Motor neuron (in vitro differentiated cells): ENCODE measurements at regions not wholly inside any gene's neighbourhood (a gene's known extent, or its start where the extent isn't known, plus 50 kb on each side); places are given as distances from the start of the nearest gene placed in this dataset.
"Not testable (repeated sequence)": the region's sequence is repeated elsewhere in the genome, so short reads cannot be mapped to it uniquely, and the experiment has no call there.

Experiments used
- ATAC-seq, 8 experiments: fragments of 200-7000 bp; cut with Tn5 transposase; replicated peaks in 6 of 8; 2 replicates each; pipeline ENCODE4 v1.8.0; 2021; ENCODE audit warnings: mild to moderate bottlenecking in 8 of 8, moderate library complexity in 8 of 8
- H3K27ac ChIP-seq, 2 donors: fragments of 250-450 bp; sonication (Bioruptor Pico); 2 replicates each; pipeline ENCODE4 v1.9.0; 2021; ENCODE audit warnings: antibody characterized with exemption in 2 of 2, mild to moderate bottlenecking in 2 of 2, moderate library complexity in 1 of 2
- H3K4me1 ChIP-seq, 2 donors: fragments of 250-450 bp; sonication (Bioruptor Pico); replicated peaks in 1 of 2; 2 replicates each; pipeline ENCODE4 v1.6.1; 2021; ENCODE audit warnings: antibody characterized with exemption in 2 of 2, mild to moderate bottlenecking in 2 of 2, moderate library complexity in 1 of 2
- H3K4me3 ChIP-seq, 5 donors: fragments of 250-450 bp; sonication (Bioruptor Pico); 2 replicates each; pipeline ENCODE4 v1.9.0; 2021; ENCODE audit warnings: antibody characterized with exemption in 5 of 5, mild to moderate bottlenecking in 5 of 5, moderate library complexity in 4 of 5
- WGBS, 10 experiments: fragments of 450-650 bp; shearing (Covaris generic); methylation state at CpG; one replicate each; pipeline ENCODE4 v1.0.0; 2022; 5-methylcytosine and 5-hydroxymethylcytosine counted together
- in situ Hi-C, 9 experiments: fragments of 400-800 bp; cut with MboI; loops; one replicate each; pipeline ENCODE4 v1.15.0; 2021; ENCODE audit warnings: low sequenced_read_pairs in 9 of 9, low pct_unique_long_range_greater_than_20kb in 2 of 9; ENCODE audit not compliant: unreplicated experiment in 9 of 9

DNA sequence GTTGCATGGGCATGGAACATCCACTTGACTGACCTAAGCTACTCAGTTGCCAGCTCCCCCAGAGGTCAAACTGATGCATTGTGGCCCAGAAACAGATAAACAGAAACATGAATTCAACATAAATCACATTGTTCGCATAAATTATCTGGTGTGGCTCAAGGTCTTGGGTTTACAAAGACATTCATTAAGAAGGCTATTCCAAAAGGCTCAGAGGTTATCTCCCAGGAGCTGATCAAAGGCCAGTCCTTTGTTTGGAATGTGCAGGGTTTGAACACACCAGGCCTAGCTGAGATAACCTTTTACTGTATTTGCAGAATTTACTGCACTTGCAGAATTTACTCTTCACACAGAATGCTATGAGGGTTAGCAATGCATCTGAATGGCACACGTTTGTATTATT, 96.4 kb upstream of the DCD start:
- in situ Hi-C loops = loop anchor here in 5 of 9 experiments (10.0 to 25.0 kb wide), 2 partner anchors 218 to 220 kb away; no protein-coding TSS in a partner anchor
- no peak for ATAC-seq
- no peak overlapping the region for H3K4me3 ChIP-seq
- no peak overlapping the region for H3K27ac ChIP-seq
- no peaks in the 10 kb centered on the region for H3K4me1 ChIP-seq
- 0 to 74% (median 23%) methylated on average over 1 to 2 of the region's 2 CpGs; no CpG with 5 or more reads in 4 of the 10 experiments for WGBS, 10 experiments

DNA sequence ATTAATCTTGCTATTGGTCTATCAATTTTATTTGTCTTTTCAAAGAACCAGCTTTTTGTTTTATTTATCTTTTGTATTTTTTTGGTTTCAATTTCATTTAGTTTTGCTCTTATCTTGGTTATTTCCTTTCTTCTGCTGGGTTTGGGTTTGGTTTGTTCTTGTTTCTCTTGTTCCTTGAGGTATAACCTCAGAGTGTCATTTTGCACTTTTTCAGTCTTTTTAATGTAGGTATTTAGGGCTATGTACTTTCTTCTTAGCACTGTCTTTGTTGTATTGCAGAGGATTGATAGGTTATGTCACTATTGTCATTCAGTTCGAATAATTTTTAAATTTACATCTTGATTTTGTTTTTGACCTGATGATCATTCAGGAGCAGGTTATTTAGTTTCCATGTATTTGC, 92.7 kb upstream of the DCD start:
- in situ Hi-C loops = loop anchor here in 5 of 9 experiments (10.0 to 25.0 kb wide), 2 partner anchors 221 to 224 kb away; no protein-coding TSS in a partner anchor
- no peak overlapping the region for H3K27ac ChIP-seq
- WGBS, 10 experiments = 0 to 100% (median 57%) methylated on average over 1 of the region's 1 CpG
- no peak overlapping the region for H3K4me3 ChIP-seq
- H3K4me1 ChIP-seq = no peaks in the 10 kb centered on the region
- ATAC-seq = no peak

DNA sequence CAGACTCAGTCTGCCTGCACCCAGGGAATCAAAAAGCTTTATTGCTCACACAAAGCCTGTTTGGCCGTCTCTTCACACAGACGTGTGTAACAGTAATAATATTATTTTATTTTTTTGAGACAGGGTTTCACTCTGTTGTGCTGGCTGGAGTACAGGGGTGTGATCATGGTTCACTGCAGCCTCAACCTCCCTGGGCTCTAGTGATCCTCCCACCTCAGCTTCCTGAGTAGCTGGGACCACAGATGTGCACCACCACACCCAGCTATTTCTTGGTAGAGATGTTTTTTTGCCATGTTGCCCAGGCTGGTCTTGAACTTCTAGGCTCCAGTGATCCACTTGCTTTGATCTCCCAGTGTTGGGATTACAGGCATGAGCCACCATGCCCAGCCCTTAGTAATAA, 88.4 kb upstream of the DCD start:
- Histone ChIP-seq H3K4me3 (no peak overlapping the region), H3K4me1 (no peaks in the 10 kb centered on the region), H3K27ac (no peak overlapping the region)
- ATAC-seq = no peak
- WGBS, 10 experiments = 50 to 86% (median 60%) methylated on average over 2 of the region's 2 CpGs; no CpG with 5 or more reads in 7 of the 10 experiments
- in situ Hi-C loops = loop anchor here in 3 of 9 experiments (25.0 kb wide), 1 partner anchor 226 kb away; no protein-coding TSS in a partner anchor

DNA sequence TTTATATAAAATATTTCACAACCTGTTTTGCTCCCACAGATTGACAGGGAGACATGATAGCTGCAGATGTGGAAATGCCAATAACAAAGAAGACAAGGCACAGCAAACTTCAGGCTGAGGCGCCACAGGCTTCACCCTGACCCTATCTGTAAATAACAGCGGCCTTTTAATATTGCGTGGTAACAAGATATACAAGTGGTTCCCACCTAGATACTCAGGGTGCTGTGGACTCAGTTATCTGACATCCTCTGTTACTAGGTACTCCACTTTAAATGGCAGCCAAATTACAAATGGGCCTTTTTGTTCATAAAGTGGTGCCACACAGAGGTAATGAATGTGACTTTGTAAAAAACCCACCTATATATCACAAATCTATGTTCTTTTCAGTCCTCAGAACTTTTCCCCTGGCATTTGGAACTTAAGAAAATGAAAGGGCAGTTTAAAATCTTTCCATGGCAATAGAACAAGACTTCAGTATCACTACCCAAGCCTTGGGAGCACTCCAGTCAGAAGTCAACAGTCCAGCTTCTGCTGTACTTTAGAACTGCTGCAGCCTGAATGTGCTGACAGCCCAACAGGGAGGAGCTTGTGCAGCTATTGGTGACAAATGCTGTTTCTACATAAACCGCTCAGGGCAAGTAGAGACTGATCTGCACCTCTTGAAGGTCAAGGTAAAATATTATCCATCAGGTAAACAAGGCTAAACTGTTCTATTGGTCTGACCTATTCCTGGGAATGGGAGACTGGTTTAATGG, 86.2 kb upstream of the DCD start:
- Histone ChIP-seq H3K4me3 (no peak overlapping the region), H3K4me1 (no peaks in the 10 kb centered on the region), H3K27ac (no peak overlapping the region)
- peak in 2 of 8 experiments; percentile 66 to 92 for ATAC-seq
- WGBS, 10 experiments = 20 to 100% (median 80%) methylated on average over 1 to 4 of the region's 4 CpGs; no CpG with 5 or more reads in 2 of the 10 experiments
- in situ Hi-C loops = loop anchor here in 3 of 9 experiments (25.0 kb wide), 1 partner anchor 228 kb away; no protein-coding TSS in a partner anchor

DNA sequence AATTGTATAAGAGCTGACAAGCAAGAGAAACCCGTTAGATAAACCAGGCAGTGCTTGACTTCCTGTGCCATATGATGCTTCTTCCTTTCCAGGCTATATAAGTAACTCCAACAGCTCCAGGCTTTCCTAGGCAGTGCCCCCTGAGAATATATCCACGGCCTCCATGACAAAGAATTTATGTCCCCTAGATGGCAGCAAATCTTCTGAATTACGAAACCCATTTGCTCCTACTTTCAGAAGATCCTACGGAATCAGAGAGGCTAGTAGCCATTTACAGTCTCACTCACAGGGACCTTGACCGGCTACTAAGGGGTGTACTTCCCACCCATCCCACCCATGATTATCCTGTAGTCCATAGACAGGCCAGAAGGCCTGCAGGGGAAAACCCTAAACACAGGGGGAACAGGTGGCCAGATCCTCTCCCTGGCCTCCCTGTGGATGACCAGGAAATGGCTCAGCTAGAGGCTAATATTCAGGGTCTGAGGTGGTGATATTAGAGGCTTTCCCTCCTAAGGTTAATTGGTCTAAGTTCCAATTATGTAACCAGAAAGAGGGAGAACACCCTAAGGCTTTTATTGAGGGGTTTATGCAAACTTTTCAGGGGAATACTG, 77.2 kb upstream of the DCD start:
- peak in 3 of 8 experiments; percentile 22 to 65 (median 52) for ATAC-seq
- 0 to 77% (median 52%) methylated on average over 1 to 3 of the region's 5 CpGs; no CpG with 5 or more reads in 4 of the 10 experiments for WGBS, 10 experiments
- H3K4me3 ChIP-seq = no peak overlapping the region
- no peaks in the 10 kb centered on the region for H3K4me1 ChIP-seq
- in situ Hi-C loops = loop anchor here in 3 of 9 experiments (25.0 kb wide), 1 partner anchor 237 kb away; no protein-coding TSS in a partner anchor
- no peak overlapping the region for H3K27ac ChIP-seq

DNA sequence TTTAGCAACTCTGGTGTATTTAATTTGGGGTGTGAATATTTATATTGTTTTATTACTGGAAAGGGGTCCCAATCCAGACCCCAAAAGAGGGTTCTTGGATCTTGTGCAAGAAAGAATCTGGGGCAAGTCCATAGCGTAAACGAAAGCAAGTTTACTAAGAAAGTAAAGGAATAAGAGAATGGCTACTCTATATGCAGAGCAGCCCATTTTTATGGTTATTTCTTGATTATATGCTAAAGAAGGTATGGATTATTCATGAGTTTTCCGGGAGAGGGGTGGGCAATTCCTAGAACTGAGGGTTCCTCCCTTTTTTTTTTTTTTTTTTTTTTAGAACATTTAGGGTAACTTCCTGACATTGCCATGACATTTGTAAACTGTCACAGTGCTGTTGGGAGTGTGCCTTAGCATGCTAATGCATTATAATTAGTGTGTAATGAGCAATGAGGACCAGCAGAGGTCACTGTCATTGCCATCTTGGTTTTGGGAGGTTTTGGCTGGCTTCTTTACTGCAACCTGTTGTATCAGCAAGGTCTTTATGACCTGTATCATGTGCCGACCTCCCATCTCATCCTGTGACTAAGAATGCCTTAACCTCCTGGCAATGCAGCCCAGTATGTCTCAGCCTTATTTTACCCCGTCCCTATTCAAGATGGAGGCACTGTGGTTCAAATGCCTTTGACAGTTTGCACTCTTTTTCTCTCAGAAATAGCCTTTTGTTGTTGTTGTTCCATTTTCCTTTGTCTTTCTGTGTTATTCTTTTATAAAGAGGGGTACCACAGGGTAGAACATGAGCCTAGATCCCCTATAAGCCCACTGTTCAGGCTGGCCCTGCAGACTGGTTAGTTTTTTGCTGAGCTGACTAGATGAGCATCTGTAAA, 75.5 kb upstream of the DCD start:
- H3K4me1 ChIP-seq = no peaks in the 10 kb centered on the region
- WGBS, 10 experiments = 7 to 95% (median 74%) methylated on average over 1 to 5 of the region's 5 CpGs
- in situ Hi-C loops = no loop called here
- H3K27ac ChIP-seq = no peak overlapping the region
- no peak overlapping the region for H3K4me3 ChIP-seq
- peak in 3 of 8 experiments; percentile 73 to 81 (median 77) for ATAC-seq

DNA sequence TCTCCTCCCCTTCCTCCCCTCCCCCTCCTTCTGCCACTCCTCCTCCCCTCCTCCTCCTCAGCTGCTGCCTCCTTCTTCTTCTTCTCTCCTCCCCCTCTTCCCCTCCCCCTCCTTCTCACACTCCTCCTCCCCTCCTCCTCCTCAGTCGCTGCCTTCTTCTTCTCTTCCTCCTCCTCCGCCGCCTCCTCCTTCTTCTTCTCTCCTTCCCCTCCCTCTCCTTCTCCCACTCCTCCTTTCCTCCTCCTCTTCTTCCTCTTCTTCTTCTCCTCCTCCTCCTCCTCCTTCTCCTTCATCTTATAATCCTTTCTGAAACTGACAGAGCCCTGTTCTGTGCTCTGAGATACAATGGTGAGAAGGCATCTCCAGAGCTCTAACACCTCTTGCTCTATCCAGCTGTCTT, 73.1 kb upstream of the DCD start:
- 59 to 100% methylated on average over 1 to 2 of the region's 3 CpGs; no CpG with 5 or more reads in 8 of the 10 experiments for WGBS, 10 experiments
- Histone ChIP-seq H3K4me3 (no peak overlapping the region), H3K4me1 (no peaks in the 10 kb centered on the region), H3K27ac (no peak overlapping the region)
- in situ Hi-C loops = no loop called here
- no peak for ATAC-seq

DNA sequence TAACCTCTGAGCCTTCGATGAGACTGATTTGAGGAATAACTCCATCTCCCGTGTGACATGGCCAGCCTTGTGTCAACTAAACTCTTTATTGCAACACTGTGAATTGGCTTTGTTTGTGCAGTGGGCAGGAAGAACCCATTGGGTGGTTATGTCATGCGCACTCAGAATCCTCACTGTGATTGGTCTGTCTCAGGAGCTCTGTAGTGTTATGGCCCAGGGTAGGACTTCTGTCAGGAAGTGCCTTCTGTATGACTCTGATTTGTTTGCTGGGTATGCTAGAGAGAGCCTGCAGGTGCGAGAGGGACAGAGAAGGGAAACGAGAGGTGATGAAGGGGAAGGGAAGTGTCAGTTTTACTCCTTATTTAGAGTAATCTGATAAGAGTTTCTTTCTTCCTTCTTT, 71.5 kb upstream of the DCD start:
- in situ Hi-C loops = no loop called here
- WGBS, 10 experiments = 29 to 92% (median 75%) methylated on average over 1 to 5 of the region's 5 CpGs; no CpG with 5 or more reads in 1 of the 10 experiments
- no peaks in the 10 kb centered on the region for H3K4me1 ChIP-seq
- no peak overlapping the region for H3K4me3 ChIP-seq
- no peak overlapping the region for H3K27ac ChIP-seq
- peak in 1 of 8 experiments; percentile 16 for ATAC-seq

DNA sequence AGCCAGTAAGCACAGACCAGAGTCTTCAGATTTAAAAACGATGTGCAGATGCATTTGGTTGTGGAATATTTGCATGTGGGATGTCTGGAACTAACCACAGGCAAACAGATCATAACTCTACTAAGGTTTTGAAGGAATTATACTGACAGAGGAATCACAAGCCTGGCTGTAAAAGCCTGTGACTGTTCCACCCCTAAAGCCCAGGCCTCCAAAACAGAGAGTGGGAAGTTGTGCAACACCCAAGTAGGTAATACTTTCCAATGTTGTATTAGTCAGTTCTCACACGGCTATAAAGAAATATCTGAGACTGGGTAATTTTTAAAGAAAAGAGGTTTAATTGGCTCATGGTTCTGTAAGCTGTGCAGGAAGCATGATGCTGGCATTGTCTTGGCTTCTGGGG, 68.1 kb upstream of the DCD start:
- Histone ChIP-seq H3K27ac (no peak overlapping the region), H3K4me3 (no peak overlapping the region), H3K4me1 (no peaks in the 10 kb centered on the region)
- peak in 2 of 8 experiments; percentile 70 to 88 for ATAC-seq
- WGBS, 10 experiments = 0 to 77% (median 33%) methylated on average over 1 to 2 of the region's 2 CpGs; no CpG with 5 or more reads in 4 of the 10 experiments
- in situ Hi-C loops = no loop called here

DNA sequence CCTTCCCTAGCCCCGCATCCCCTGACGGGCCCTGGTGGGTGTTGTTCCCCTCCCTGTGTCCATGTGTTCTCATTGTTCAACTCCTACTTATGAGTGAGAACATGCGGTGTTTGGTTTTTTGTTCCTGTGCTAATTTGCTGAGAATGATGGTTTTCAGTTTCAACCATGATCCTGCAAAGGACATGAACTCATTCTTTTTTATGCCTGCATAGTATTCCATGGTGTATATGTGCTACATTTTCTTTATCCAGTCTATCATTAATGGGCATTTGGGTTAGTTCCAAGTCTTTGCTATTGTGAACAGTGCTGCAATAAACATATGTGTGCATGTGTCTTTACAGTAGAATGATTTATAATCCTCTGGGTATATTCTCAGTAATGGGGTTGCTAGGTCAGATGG, 65.7 kb upstream of the DCD start:
- in situ Hi-C loops, H3K4me1 ChIP-seq, ATAC-seq, H3K27ac ChIP-seq, H3K4me3 ChIP-seq: not testable (repeated sequence)
- 24 to 76% (median 52%) methylated on average over 1 to 3 of the region's 3 CpGs; no CpG with 5 or more reads in 4 of the 10 experiments for WGBS, 10 experiments

DNA sequence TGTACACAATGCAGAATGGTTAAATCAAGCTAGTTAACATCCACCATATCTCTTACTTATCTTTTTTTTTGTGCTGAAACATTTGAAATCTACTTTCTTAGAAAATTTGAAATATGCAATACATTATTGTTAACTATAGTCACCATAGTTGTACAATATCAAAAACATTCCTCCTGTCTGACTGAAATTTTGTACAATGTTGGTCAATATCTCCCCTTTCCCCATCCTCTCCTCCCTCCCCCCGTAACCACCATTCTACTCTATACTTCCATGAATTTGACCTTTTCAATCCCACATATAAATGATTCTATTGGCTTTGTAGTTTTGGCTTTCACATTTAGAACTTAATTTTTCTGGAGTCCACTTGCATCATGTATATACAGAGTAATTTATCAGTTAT, 63.5 kb upstream of the DCD start:
- WGBS, 10 experiments = 0 to 80% (median 20%) methylated on average over 1 of the region's 1 CpG; no CpG with 5 or more reads in 4 of the 10 experiments
- ATAC-seq = no peak
- Histone ChIP-seq H3K4me3 (no peak overlapping the region), H3K27ac (no peak overlapping the region), H3K4me1 (no peaks in the 10 kb centered on the region)
- in situ Hi-C loops = no loop called here

DNA sequence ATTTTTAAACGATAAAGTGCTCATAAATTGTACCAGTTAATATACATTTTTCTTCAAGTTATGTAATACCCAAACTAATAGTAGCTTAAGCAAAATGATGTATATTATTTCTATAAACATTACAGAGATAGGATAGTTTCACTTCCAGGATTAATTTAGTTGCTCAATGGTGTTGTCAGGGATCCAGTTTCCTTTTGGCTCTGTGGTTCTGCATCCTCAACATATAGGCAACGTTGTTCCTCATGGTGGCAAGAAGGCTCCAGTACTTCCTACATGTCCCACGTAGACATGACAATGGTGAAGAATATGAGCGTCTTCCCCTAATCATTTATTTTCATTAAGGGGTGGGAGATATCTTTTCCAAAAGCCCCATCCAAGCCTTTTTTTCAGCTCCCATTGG, 60.7 kb upstream of the DCD start:
- 0 to 94% (median 78%) methylated on average over 1 to 4 of the region's 4 CpGs; no CpG with 5 or more reads in 2 of the 10 experiments for WGBS, 10 experiments
- no peak overlapping the region for H3K27ac ChIP-seq
- ATAC-seq = no peak
- H3K4me1 ChIP-seq = no peaks in the 10 kb centered on the region
- H3K4me3 ChIP-seq = no peak overlapping the region
- in situ Hi-C loops = no loop called here
